ENCODE measurements at regions not wholly inside any gene's neighbourhood (a gene's known extent, or its start where the extent isn't known, plus 50 kb on each side); places are given as distances from the start of the nearest gene placed in this dataset.
"Not testable (repeated sequence)": the region's sequence is repeated elsewhere in the genome, so short reads cannot be mapped to it uniquely, and the experiment has no call there.

DNA sequence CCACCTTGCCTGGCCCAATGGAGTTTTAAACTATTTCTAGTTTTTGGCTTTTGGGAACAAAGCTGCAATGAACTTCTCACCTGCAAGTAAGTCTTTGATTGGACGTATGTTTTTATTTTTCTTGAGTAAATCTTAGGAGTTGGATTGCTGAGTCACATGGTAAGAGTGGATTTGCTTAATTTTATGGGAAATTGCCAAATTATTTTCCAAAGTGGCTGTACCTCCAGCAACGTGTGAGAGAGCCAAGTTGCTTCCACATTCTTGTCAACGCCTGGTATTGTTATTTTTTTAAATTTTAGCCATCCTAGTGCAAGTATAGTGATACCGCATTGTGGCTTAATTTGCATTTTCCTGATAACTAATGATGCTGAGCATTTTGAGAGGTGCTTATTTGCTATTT lies 136.6 kb downstream of the LMNTD1 start:
- TF ChIP-seq, protein P1, sequence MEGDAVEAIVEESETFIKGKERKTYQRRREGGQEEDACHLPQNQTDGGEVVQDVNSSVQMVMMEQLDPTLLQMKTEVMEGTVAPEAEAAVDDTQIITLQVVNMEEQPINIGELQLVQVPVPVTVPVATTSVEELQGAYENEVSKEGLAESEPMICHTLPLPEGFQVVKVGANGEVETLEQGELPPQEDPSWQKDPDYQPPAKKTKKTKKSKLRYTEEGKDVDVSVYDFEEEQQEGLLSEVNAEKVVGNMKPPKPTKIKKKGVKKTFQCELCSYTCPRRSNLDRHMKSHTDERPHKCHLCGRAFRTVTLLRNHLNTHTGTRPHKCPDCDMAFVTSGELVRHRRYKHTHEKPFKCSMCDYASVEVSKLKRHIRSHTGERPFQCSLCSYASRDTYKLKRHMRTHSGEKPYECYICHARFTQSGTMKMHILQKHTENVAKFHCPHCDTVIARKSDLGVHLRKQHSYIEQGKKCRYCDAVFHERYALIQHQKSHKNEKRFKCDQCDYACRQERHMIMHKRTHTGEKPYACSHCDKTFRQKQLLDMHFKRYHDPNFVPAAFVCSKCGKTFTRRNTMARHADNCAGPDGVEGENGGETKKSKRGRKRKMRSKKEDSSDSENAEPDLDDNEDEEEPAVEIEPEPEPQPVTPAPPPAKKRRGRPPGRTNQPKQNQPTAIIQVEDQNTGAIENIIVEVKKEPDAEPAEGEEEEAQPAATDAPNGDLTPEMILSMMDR (IDR thresholded peaks at IDR 0.05; ENCODE audit: extremely low read depth, missing control alignments): no peak
- DNase-seq (ENCODE audit: low spot score): no peak

DNA sequence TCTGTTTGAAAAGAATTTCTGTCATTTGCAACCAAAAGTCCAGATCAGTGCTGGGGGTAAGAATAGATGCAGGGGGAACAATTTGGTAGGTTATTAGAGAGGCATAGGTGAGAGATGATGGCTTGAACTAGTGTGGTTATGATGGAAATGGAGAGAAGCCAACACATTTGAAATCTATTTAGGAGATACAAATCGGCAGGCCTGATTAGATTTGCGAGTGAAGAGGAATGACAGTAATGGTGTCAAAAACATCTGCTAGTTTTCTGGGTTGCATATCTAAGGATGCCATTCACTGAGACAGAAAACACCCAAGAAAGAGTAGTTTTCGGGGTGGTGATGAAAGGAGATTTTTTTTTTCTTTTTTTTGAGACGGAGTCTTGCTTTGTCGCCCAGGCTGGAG lies 138.1 kb downstream of the LMNTD1 start:
- TF ChIP-seq, protein P1 (IDR thresholded peaks at IDR 0.05; ENCODE audit: extremely low read depth, missing control alignments): no peak
- no peak for DNase-seq (ENCODE audit: low spot score)

DNA sequence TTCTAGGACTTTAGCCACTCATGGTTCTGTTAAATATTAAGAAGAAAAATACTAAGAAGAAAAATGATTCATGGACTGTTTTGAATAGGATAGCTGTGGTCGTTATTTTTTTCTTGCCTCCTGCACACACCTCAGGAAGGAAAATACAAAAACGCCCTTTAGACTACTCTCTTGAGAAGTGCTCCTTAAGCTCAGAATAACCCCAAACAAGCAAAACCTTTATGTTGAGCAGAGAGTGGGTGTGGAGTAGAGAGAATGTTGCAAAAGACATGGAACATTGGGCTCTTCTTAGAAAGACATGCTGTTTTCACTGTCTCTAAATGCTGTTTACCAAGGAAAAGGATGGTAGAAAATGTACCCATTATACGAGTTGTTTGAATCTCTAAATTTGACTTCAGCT lies 140.3 kb downstream of the LMNTD1 start:
- no peak for DNase-seq (ENCODE audit: low spot score)
- TF ChIP-seq, protein P1 (IDR thresholded peaks at IDR 0.05; ENCODE audit: extremely low read depth, missing control alignments): no peak

DNA sequence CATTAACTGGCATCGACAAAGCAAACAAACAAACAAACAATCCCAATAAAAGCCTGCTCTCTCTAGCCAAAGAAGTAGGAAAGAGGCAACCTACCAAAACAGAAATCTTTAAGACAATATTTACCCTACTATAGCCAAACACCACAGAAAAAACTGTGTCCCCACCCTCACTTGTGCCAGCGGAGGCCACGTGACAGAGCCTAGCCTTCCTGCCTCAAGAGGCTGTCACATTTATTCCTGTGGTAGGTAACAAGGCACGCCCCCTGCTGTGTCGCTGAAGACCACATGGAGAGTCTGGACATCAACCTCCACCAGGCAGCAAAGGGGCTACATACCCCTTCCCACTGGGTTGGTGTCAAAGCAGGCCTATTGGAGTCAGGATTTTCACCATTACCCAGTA lies 148.1 kb downstream of the LMNTD1 start:
- TF ChIP-seq, protein P1 (IDR thresholded peaks at IDR 0.05; ENCODE audit: extremely low read depth, missing control alignments): no peak
- DNase-seq (ENCODE audit: low spot score): no peak

DNA sequence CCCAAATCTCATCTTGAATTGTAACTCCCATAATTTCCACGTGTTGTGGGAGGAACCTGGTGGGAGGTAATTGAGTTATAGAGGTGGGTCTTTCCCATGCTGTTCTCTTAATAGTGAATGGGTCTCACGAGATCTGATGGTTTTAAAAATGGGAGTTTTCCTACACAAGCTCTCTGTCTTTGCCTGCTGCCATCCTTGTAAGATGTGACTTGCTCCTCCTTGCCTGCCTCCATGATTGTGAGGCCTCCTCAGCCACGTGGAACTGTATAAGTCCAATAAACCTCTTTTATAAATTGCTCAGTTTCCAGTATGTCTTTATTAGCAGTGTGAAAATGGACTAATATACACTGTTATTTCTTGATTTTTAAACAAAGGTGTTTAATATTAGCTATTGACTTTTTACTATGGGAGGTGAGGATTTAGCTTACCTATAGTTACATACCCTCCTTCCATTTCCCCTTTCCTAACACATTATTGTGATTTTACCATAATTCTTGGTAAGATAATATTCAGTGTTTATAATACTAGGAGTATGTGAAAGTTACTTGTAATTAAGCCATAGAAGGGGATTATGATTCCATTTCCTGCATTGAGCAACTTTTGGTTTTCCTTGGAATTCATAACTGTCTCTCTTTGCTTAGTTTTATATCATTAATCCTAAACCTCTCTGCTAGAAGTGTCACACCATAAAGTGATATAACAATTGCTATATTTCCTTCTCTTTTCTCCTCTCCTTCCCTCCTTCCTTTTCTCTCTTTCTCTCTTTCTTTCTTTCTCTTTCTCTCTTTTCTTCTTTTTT lies 151.0 kb upstream of the KRAS start:
- TF ChIP-seq, protein P1 (IDR thresholded peaks at IDR 0.05; ENCODE audit: extremely low read depth, missing control alignments): no peak

DNA sequence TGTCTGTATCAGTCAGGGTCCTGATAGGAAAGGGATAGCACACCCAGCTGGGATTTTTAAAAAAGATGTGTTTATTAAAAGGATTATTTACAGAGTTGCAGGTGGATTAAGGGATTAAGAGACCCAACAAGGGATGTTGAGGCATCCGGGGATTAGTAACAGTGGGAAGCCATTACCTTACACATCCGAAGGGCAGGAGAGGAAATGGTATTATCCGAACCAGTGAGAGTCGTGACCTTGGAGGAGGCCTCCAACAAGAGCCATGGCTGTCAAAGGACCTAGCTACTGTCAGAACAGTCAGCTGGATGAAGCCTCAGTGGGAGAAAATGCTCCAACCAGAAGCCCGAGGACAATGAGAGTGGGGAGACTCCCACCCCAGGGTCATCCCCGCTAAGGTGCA lies 146.3 kb upstream of the KRAS start:
- TF ChIP-seq, protein P1 (IDR thresholded peaks at IDR 0.05; ENCODE audit: extremely low read depth, missing control alignments): no peak
- DNase-seq (ENCODE audit: low spot score): no peak

More for the DNA sequence above, 151.0 kb upstream of the KRAS start:
- DNase-seq (ENCODE audit: low spot score): no peak

DNA sequence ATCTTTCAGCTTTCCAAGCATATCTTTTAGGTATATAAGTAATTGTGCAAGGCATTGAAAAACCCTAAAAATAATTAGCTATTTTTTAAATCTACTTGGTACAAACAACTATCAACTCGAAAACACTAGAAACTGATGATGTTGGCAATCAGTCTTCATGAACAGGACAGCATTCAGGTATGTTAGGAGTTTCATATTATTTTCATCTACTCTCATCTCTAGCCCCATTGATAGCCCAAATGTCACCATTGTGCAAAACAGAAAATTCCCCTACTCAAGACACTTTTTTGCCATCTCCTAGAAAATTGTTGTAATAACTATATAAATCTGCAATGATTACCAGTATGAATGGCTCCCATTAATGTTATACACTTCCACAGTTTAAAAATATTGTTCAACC lies 144.5 kb upstream of the KRAS start:
- TF ChIP-seq, protein P1 (IDR thresholded peaks at IDR 0.05; ENCODE audit: extremely low read depth, missing control alignments): no peak
- DNase-seq (ENCODE audit: low spot score): no peak

DNA sequence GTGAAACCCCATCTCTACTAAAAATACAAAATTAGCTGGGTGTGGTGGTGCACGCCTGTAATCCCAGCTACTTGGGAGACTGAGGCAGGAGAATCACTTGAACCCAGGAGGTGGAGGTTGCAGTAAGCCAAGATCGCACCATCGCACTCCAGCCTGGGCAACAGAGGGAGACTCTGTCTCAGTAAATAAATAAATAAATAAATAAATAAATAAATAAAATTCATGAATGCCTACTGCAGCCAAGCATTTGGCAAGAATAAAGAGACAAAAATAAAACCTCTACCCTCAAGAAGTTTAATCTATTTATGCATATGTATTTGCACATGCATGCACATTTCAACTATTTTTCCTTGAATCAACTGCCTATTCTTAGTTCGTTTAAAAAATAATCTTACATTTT lies 144.0 kb upstream of the KRAS start:
- not testable (repeated sequence) for DNase-seq (ENCODE audit: low spot score)

All from GM20000 (cell line).